Testis (tissue), 2 donors: ENCODE measurements at regions not wholly inside any gene's neighbourhood (a gene's known extent, or its start where the extent isn't known, plus 50 kb on each side); places are given as distances from the start of the nearest gene placed in this dataset.
A peak's percentile ranks its signal among the peaks of the same experiment; 100 is the strongest.

ENCODE experiments used
- DNase-seq: peaks from one replicate; pipeline ENCODE4 v3.0.0-alpha.2; 2019
- H3K27ac ChIP-seq, 2 donors: fragments of 200-600 bp; sonication (generic); one replicate each; pipeline ENCODE4 v1.5.1; 2019
- H3K27me3 ChIP-seq: fragments of 200-600 bp; sonication (generic); one replicate; pipeline ENCODE4 v1.5.1; 2019
- H3K36me3 ChIP-seq: fragments of 200-600 bp; sonication (generic); one replicate; pipeline ENCODE4 v1.5.1; 2017; ENCODE audit warnings: low read depth; ENCODE audit errors: missing control alignments
- H3K4me1 ChIP-seq: fragments of 200-600 bp; sonication (generic); one replicate; pipeline ENCODE4 v1.5.1; 2019
- H3K4me3 ChIP-seq, 2 donors: fragments of 200-600 bp; sonication (generic); one replicate each; pipeline ENCODE4 v1.5.1; 2017 to 2019
- H3K9me3 ChIP-seq: fragments of 200-600 bp; sonication (generic); one replicate; pipeline ENCODE4 v1.5.1; 2017
- CTCF ChIP-seq, 3 experiments: fragments of 450-650 bp in 2 of 3; fragments of 200-600 bp in 1 of 3; sonication (generic) in 1 of 3; IDR thresholded peaks; one replicate each; pipeline ENCODE4 v1.5.1; 2016 to 2019; ENCODE audit warnings: antibody characterized with exemption in 3 of 3, mild to moderate bottlenecking in 2 of 3, moderate library complexity in 1 of 3
- POLR2A ChIP-seq: fragments of 450-650 bp; IDR thresholded peaks from one replicate; pipeline ENCODE4 v1.6.1; 2017; ENCODE audit warnings: antibody characterized with exemption, mild to moderate bottlenecking, moderate library complexity
- WGBS, 2 donors: methylation state at CpG; one replicate each; pipeline ENCODE4 v1.1.5; 2018; 5-methylcytosine and 5-hydroxymethylcytosine counted together
- intact Hi-C: fragments of 100-400 bp; cut with DNase I; formaldehyde crosslinking; loops from one replicate; pipeline ENCODE4 v1.15.1; 2023; ENCODE audit warnings: low total_unique reads

GRCh38 chrX:82998163-82998562 lies 509.9 kb upstream of the POU3F4 start:
- H3K36me3 ChIP-seq = no peaks in the 10 kb centered on the region
- no peak overlapping the region for H3K4me3 ChIP-seq
- H3K27me3 ChIP-seq = no peaks in the 10 kb centered on the region
- TF ChIP-seq POLR2A = no peak
- TF ChIP-seq CTCF (IDR thresholded peaks at IDR 0.05) = no peak
- no peak overlapping the region for H3K27ac ChIP-seq
- intact Hi-C loops = no loop called here
- no peaks in the 10 kb centered on the region for H3K4me1 ChIP-seq
- no peaks in the 10 kb centered on the region for H3K9me3 ChIP-seq
- WGBS, 2 donors = 85 to 88% methylated on average over 1 of the region's 1 CpG
- DNase-seq = no peak

GRCh38 chrX:83004012-83004411 lies 504.1 kb upstream of the POU3F4 start:
- intact Hi-C loops = no loop called here
- H3K27ac ChIP-seq = no peak overlapping the region
- no peaks in the 10 kb centered on the region for H3K4me1 ChIP-seq
- DNase-seq = no peak
- no peaks in the 10 kb centered on the region for H3K36me3 ChIP-seq
- no peaks in the 10 kb centered on the region for H3K9me3 ChIP-seq
- WGBS, 2 donors = 93 to 100% methylated on average over 1 of the region's 1 CpG
- TF ChIP-seq CTCF (IDR thresholded peaks at IDR 0.05) = no peak
- H3K27me3 ChIP-seq = no peaks in the 10 kb centered on the region
- H3K4me3 ChIP-seq = no peak overlapping the region

- intact Hi-C loops = no loop called here
- Histone ChIP-seq H3K4me3 (no peak overlapping the region), H3K9me3 (no peaks in the 10 kb centered on the region), H3K36me3 (no peaks in the 10 kb centered on the region), H3K27me3 (no peaks in the 10 kb centered on the region), H3K4me1 (no peaks in the 10 kb centered on the region), H3K27ac (no peak overlapping the region)
- no peak for DNase-seq
- TF ChIP-seq POLR2A (no peak), CTCF (IDR thresholded peaks at IDR 0.05) (peak in 1 of 3 experiments; percentile 41)
- 59 to 65% methylated on average over 6 of the region's 6 CpGs for WGBS, 2 donors
Measured at GRCh38 chrX:83008415-83008814, 499.7 kb upstream of the POU3F4 start.

GRCh38 chrX:83019258-83019657 lies 488.8 kb upstream of the POU3F4 start:
- no peak for DNase-seq
- Histone ChIP-seq H3K27ac (no peak overlapping the region), H3K36me3 (no peaks in the 10 kb centered on the region), H3K27me3 (no peaks in the 10 kb centered on the region), H3K4me1 (no peaks in the 10 kb centered on the region), H3K4me3 (no peak overlapping the region), H3K9me3 (no peaks in the 10 kb centered on the region)
- intact Hi-C loops = no loop called here
- no peak for TF ChIP-seq CTCF (IDR thresholded peaks at IDR 0.05)
- TF ChIP-seq POLR2A = no peak
- WGBS, 2 donors = 50 to 53% methylated on average over 1 of the region's 1 CpG

GRCh38 chrX:83022020-83022419 lies 486.1 kb upstream of the POU3F4 start:
- no peak overlapping the region for H3K4me3 ChIP-seq
- H3K27ac ChIP-seq = no peak overlapping the region
- no peaks in the 10 kb centered on the region for H3K9me3 ChIP-seq
- TF ChIP-seq CTCF (IDR thresholded peaks at IDR 0.05) (no peak), POLR2A (no peak)
- intact Hi-C loops = no loop called here
- H3K4me1 ChIP-seq = no peaks in the 10 kb centered on the region
- WGBS, 2 donors = 83% methylated on average over 1 of the region's 1 CpG; no CpG with 5 or more reads in 1 of the 2 donors
- DNase-seq = no peak
- no peaks in the 10 kb centered on the region for H3K27me3 ChIP-seq
- H3K36me3 ChIP-seq = no peaks in the 10 kb centered on the region
